Effector memory CD4-positive, alpha-beta T cell (primary cell): ENCODE measurements at regions not wholly inside any gene's neighbourhood (a gene's known extent, or its start where the extent isn't known, plus 50 kb on each side); places are given as distances from the start of the nearest gene placed in this dataset.
A peak's percentile ranks its signal among the peaks of the same experiment; 100 is the strongest.
"Not testable (repeated sequence)": the region's sequence is repeated elsewhere in the genome, so short reads cannot be mapped to it uniquely, and the experiment has no call there.

Source experiments
- DNase-seq, 3 donors: peaks; one replicate each; pipeline ENCODE4 v3.0.0-alpha.2; 2020
- H3K27ac ChIP-seq: 2 replicates; pipeline ENCODE4 v1.7.0; 2013; ENCODE audit warnings: mild to moderate bottlenecking, low read length, moderate library complexity; ENCODE audit not compliant: insufficient read depth, poor library complexity, severe bottlenecking
- H3K27me3 ChIP-seq: replicated peaks from 2 replicates; pipeline ENCODE4 v1.7.0; 2013; ENCODE audit warnings: mild to moderate bottlenecking, low read length; ENCODE audit not compliant: insufficient read depth, control insufficient read depth, poor library complexity, severe bottlenecking
- H3K36me3 ChIP-seq: 2 replicates; pipeline ENCODE4 v1.7.0; 2013; ENCODE audit warnings: mild to moderate bottlenecking, low read length, moderate library complexity; ENCODE audit not compliant: control insufficient read depth, insufficient read depth
- H3K4me1 ChIP-seq: 2 replicates; pipeline ENCODE4 v1.7.0; 2013; ENCODE audit warnings: low read length, mild to moderate bottlenecking; ENCODE audit not compliant: control insufficient read depth, insufficient read depth, poor library complexity, severe bottlenecking
- H3K4me3 ChIP-seq: 2 replicates; pipeline ENCODE4 v1.7.0; 2013; ENCODE audit warnings: low read length, low read depth, mild to moderate bottlenecking; ENCODE audit not compliant: insufficient read depth, poor library complexity, severe bottlenecking
- H3K9me3 ChIP-seq: 2 replicates; pipeline ENCODE4 v1.7.0; 2013; ENCODE audit warnings: mild to moderate bottlenecking, low read length, moderate library complexity; ENCODE audit not compliant: control insufficient read depth

- no peaks in the 10 kb centered on the region for H3K27me3 ChIP-seq
- no peak for DNase-seq
- H3K27ac ChIP-seq = no peak overlapping the region
- no peaks in the 10 kb centered on the region for H3K36me3 ChIP-seq
- no peak overlapping the region for H3K4me3 ChIP-seq
- H3K4me1 ChIP-seq = no peaks in the 10 kb centered on the region
- no peaks in the 10 kb centered on the region for H3K9me3 ChIP-seq
Observed at GRCh38 chr19:20444202-20444885, 121.2 kb downstream of the ZNF737 start.

- H3K36me3 ChIP-seq, H3K9me3 ChIP-seq, H3K27ac ChIP-seq, DNase-seq, H3K4me3 ChIP-seq, H3K27me3 ChIP-seq, H3K4me1 ChIP-seq: not testable (repeated sequence)
Observed at GRCh38 chr19:20432266-20432842, 133.2 kb downstream of the ZNF737 start.

GRCh38 chr19:20431826-20432225 lies 133.8 kb downstream of the ZNF737 start:
- no peak overlapping the region for H3K27ac ChIP-seq
- H3K36me3 ChIP-seq = no peaks in the 10 kb centered on the region
- no peaks in the 10 kb centered on the region for H3K4me1 ChIP-seq
- no peaks in the 10 kb centered on the region for H3K27me3 ChIP-seq
- no peak overlapping the region for H3K4me3 ChIP-seq
- DNase-seq = no peak
- H3K9me3 ChIP-seq = no peaks in the 10 kb centered on the region

- Histone ChIP-seq H3K4me3 (peak overlapping the region; percentile 84), H3K4me1 (no peaks in the 10 kb centered on the region), H3K9me3 (no peaks in the 10 kb centered on the region), H3K36me3 (no peaks in the 10 kb centered on the region), H3K27ac (peak overlapping the region; percentile 68), H3K27me3 (no peaks in the 10 kb centered on the region)
- peak in 2 of 3 donors; percentile 7 to 41 for DNase-seq
Observed at GRCh38 chr19:20423381-20424197, 142.0 kb downstream of the ZNF737 start.

- no peaks in the 10 kb centered on the region for H3K9me3 ChIP-seq
- no peaks in the 10 kb centered on the region for H3K4me1 ChIP-seq
- no peaks in the 10 kb centered on the region for H3K36me3 ChIP-seq
- H3K27ac ChIP-seq = no peak overlapping the region
- H3K4me3 ChIP-seq = peak overlapping the region; percentile 84
- no peak for DNase-seq
- H3K27me3 ChIP-seq = no peaks in the 10 kb centered on the region
Observed at GRCh38 chr19:20422216-20423205, 143.1 kb downstream of the ZNF737 start.

- Histone ChIP-seq H3K27ac (no peak overlapping the region), H3K4me3 (no peak overlapping the region), H3K27me3 (no peaks in the 10 kb centered on the region), H3K9me3 (no peaks in the 10 kb centered on the region), H3K4me1 (no peaks in the 10 kb centered on the region), H3K36me3 (peaks cover 4% of the 10 kb centered on the region)
- no peak for DNase-seq
Observed at GRCh38 chr19:20416661-20417060, 148.9 kb downstream of the ZNF737 start.

GRCh38 chr19:20414120-20414519 lies 151.5 kb downstream of the ZNF737 start:
- no peaks in the 10 kb centered on the region for H3K9me3 ChIP-seq
- no peaks in the 10 kb centered on the region for H3K4me1 ChIP-seq
- DNase-seq = no peak
- H3K27ac ChIP-seq = no peak overlapping the region
- H3K4me3 ChIP-seq = no peak overlapping the region
- peaks cover 4% of the 10 kb centered on the region for H3K36me3 ChIP-seq
- no peaks in the 10 kb centered on the region for H3K27me3 ChIP-seq

GRCh38 chr19:20413705-20414104 lies 151.9 kb downstream of the ZNF737 start:
- Histone ChIP-seq H3K4me3 (no peak overlapping the region), H3K27me3 (no peaks in the 10 kb centered on the region), H3K9me3 (no peaks in the 10 kb centered on the region), H3K36me3 (peaks cover 4% of the 10 kb centered on the region), H3K4me1 (no peaks in the 10 kb centered on the region), H3K27ac (no peak overlapping the region)
- no peak for DNase-seq

- DNase-seq = no peak
Observed at GRCh38 chr19:20412846-20413245, 152.7 kb downstream of the ZNF737 start.

More at GRCh38 chr19:20412846-20413245, 152.7 kb downstream of the ZNF737 start:
- Histone ChIP-seq H3K4me3 (no peak overlapping the region), H3K36me3 (peaks cover 4% of the 10 kb centered on the region), H3K4me1 (no peaks in the 10 kb centered on the region), H3K27me3 (no peaks in the 10 kb centered on the region), H3K27ac (no peak overlapping the region), H3K9me3 (no peaks in the 10 kb centered on the region)
